Endodermal cell (in vitro differentiated cells): ENCODE measurements at regions not wholly inside any gene's neighbourhood (a gene's known extent, or its start where the extent isn't known, plus 50 kb on each side); places are given as distances from the start of the nearest gene placed in this dataset.
A peak's percentile ranks its signal among the peaks of the same experiment; 100 is the strongest.

ENCODE experiments used
- DNase-seq: peaks from one replicate; pipeline ENCODE4 v3.0.0-alpha.2; 2017
- H3K27ac ChIP-seq: 2 replicates; pipeline ENCODE4 v1.5.1; 2013; ENCODE audit warnings: mild to moderate bottlenecking, low read depth, low read length, moderate library complexity
- H3K27me3 ChIP-seq: 2 replicates; pipeline ENCODE4 v1.6.1; 2013; ENCODE audit warnings: mild to moderate bottlenecking, low read length, moderate library complexity; ENCODE audit not compliant: insufficient read depth, control insufficient read depth, poor library complexity, severe bottlenecking
- H3K36me3 ChIP-seq: 2 replicates; pipeline ENCODE4 v1.7.0; 2013; ENCODE audit warnings: mild to moderate bottlenecking, low read length, moderate library complexity; ENCODE audit not compliant: control insufficient read depth, insufficient read depth
- H3K4me1 ChIP-seq: one replicate; pipeline ENCODE4 v1.7.0; 2013; ENCODE audit warnings: low read length; ENCODE audit not compliant: control insufficient read depth, insufficient read depth
- H3K4me3 ChIP-seq: 2 replicates; pipeline ENCODE4 v1.5.1; 2013; ENCODE audit warnings: mild to moderate bottlenecking, low read length, moderate library complexity
- H3K9ac ChIP-seq: 2 replicates; pipeline ENCODE4 v1.6.1; 2013; ENCODE audit warnings: mild to moderate bottlenecking, low read length, moderate library complexity; ENCODE audit not compliant: poor library complexity, severe bottlenecking; ENCODE audit errors: extremely low read depth
- H3K9me3 ChIP-seq: 2 replicates; pipeline ENCODE4 v1.6.1; 2013; ENCODE audit warnings: mild to moderate bottlenecking, low read length, moderate library complexity; ENCODE audit not compliant: control insufficient read depth
- H3K27ac Mint-ChIP-seq: 2 replicates; pipeline ENCODE4 v1.8.0; 2020; ENCODE audit warnings: mixed read lengths
- H3K27me3 Mint-ChIP-seq: 2 replicates; pipeline ENCODE4 v1.8.0; 2021; ENCODE audit warnings: mild to moderate bottlenecking, mixed read lengths; ENCODE audit not compliant: insufficient read depth
- H3K36me3 Mint-ChIP-seq: 2 replicates; pipeline ENCODE4 v1.8.0; 2020; ENCODE audit warnings: low read depth, mixed read lengths
- H3K4me1 Mint-ChIP-seq: 2 replicates; pipeline ENCODE4 v1.8.0; 2020; ENCODE audit warnings: mixed read lengths
- H3K4me3 Mint-ChIP-seq: 2 replicates; pipeline ENCODE4 v1.8.0; 2020; ENCODE audit warnings: mild to moderate bottlenecking, moderate library complexity, mixed read lengths
- H3K9me3 Mint-ChIP-seq: 2 replicates; pipeline ENCODE4 v1.8.0; 2020; ENCODE audit warnings: mild to moderate bottlenecking, mixed read lengths
- CTCF ChIP-seq: fragments of 200-600 bp; sonication (generic); conservative IDR thresholded peaks from 2 replicates; pipeline ENCODE4 v1.5.0; 2021; ENCODE audit warnings: antibody characterized with exemption, mild to moderate bottlenecking
- WGBS, 2 experiments: methylation state at CpG; one replicate each; pipeline versions ENCODE4 v1.1.5 to v1.1.7; 2013; ENCODE audit warnings: missing lambda C conversion rate in 2 of 2, mixed read lengths in 1 of 2; ENCODE audit not compliant: insufficient coverage in 1 of 2, insufficient read length in 1 of 2; 5-methylcytosine and 5-hydroxymethylcytosine counted together

DNA sequence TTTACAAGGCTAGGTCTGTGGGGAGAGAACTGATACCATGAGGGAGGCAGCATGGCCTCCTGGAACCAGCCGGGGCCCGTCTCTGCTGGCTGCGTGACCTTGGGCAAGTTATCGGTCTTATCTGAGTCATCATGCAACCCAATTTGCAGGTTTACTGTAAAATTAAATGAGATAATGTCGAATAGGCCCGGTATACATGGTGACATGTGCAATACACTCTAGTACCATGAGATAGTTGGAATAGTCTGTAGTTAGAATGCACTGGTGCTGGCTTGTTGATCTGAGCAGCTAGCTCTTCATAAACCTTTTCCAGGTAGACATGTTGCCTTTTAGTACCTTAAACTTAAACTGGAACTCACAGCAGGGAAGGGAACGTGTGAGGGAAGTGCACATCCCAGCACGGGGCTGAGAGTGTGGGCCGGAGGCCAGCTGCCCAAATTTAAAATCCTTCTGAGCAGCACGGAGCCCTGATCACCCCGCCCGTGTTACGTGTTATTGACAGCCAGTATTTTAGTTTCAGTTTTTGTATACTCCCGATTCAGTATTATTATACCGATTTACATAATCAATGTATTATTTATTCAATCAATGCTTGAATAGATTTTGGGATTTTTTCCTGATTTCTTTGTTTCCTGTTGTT lies 72.4 kb upstream of the HS6ST1 start:
- Histone ChIP-seq H3K4me1 (peaks cover 2% of the 10 kb centered on the region), H3K9ac (no peak overlapping the region), H3K36me3 (no peaks in the 10 kb centered on the region), H3K4me3 (no peak overlapping the region), H3K27me3 (no peaks in the 10 kb centered on the region), H3K27ac (no peak overlapping the region), H3K9me3 (no peaks in the 10 kb centered on the region)
- no peaks in the 10 kb centered on the region for H3K36me3 Mint-ChIP-seq
- WGBS, 2 experiments: 94 to 96% methylated on average over 9 to 14 of the region's 15 CpGs
- no peak overlapping the region for H3K27ac Mint-ChIP-seq
- no peak for TF ChIP-seq CTCF
- H3K4me3 Mint-ChIP-seq: no peak overlapping the region
- peak; percentile 10 for DNase-seq
- no peaks in the 10 kb centered on the region for H3K9me3 Mint-ChIP-seq
- H3K27me3 Mint-ChIP-seq: peaks cover 1% of the 10 kb centered on the region
- H3K4me1 Mint-ChIP-seq: peaks cover 31% of the 10 kb centered on the region

- H3K9me3 Mint-ChIP-seq: no peaks in the 10 kb centered on the region
- H3K36me3 Mint-ChIP-seq: no peaks in the 10 kb centered on the region
- Histone ChIP-seq H3K27ac (no peak overlapping the region), H3K9ac (no peak overlapping the region), H3K36me3 (no peaks in the 10 kb centered on the region), H3K4me3 (no peak overlapping the region), H3K4me1 (peaks cover 2% of the 10 kb centered on the region), H3K27me3 (no peaks in the 10 kb centered on the region), H3K9me3 (no peaks in the 10 kb centered on the region)
- no peak for TF ChIP-seq CTCF
- H3K27ac Mint-ChIP-seq: no peak overlapping the region
- peaks cover 36% of the 10 kb centered on the region for H3K4me1 Mint-ChIP-seq
- DNase-seq: no peak
- no peak overlapping the region for H3K4me3 Mint-ChIP-seq
- H3K27me3 Mint-ChIP-seq: no peaks in the 10 kb centered on the region
- WGBS, 2 experiments: 93 to 95% methylated on average over 1 to 3 of the region's 3 CpGs
Measured at GRCh38 chr2:128391679-128392078, 73.0 kb upstream of the HS6ST1 start.

GRCh38 chr2:128392207-128392606 lies 73.5 kb upstream of the HS6ST1 start:
- Histone ChIP-seq H3K4me3 (no peak overlapping the region), H3K9ac (no peak overlapping the region), H3K4me1 (peaks cover 2% of the 10 kb centered on the region), H3K36me3 (no peaks in the 10 kb centered on the region), H3K9me3 (no peaks in the 10 kb centered on the region), H3K27ac (no peak overlapping the region), H3K27me3 (no peaks in the 10 kb centered on the region)
- Mint-ChIP-seq H3K27ac (no peak overlapping the region), H3K36me3 (no peaks in the 10 kb centered on the region), H3K9me3 (no peaks in the 10 kb centered on the region), H3K4me1 (peaks cover 37% of the 10 kb centered on the region), H3K4me3 (no peak overlapping the region), H3K27me3 (no peaks in the 10 kb centered on the region)
- WGBS, 2 experiments: 83 to 92% methylated on average over 1 to 3 of the region's 3 CpGs
- DNase-seq: no peak
- no peak for TF ChIP-seq CTCF
